ENCODE measurements at regions not wholly inside any gene's neighbourhood (a gene's known extent, or its start where the extent isn't known, plus 50 kb on each side); places are given as distances from the start of the nearest gene placed in this dataset.

DNA sequence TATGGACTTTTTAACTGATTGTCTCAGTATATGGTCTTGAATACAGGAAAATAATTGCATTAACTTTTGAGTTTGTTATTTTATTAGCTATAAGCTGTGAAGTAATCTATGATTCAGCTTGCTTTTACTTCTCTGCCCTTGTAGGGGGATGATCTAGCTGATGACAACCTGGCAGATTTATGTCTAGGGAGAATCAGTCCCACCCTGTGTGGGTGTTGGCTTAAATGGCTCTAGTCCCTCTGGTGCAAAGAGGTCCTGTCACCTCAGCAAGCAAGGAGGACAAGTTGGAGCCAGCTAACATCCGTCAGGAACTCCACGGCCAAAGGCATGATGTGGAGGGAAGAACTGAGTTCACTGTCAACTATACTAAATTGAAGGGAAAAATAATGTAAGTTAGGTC is 495.3 kb downstream of the BMP2 start:
- TF ChIP-seq, protein P1, sequence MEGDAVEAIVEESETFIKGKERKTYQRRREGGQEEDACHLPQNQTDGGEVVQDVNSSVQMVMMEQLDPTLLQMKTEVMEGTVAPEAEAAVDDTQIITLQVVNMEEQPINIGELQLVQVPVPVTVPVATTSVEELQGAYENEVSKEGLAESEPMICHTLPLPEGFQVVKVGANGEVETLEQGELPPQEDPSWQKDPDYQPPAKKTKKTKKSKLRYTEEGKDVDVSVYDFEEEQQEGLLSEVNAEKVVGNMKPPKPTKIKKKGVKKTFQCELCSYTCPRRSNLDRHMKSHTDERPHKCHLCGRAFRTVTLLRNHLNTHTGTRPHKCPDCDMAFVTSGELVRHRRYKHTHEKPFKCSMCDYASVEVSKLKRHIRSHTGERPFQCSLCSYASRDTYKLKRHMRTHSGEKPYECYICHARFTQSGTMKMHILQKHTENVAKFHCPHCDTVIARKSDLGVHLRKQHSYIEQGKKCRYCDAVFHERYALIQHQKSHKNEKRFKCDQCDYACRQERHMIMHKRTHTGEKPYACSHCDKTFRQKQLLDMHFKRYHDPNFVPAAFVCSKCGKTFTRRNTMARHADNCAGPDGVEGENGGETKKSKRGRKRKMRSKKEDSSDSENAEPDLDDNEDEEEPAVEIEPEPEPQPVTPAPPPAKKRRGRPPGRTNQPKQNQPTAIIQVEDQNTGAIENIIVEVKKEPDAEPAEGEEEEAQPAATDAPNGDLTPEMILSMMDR (conservative IDR thresholded peaks at IDR 0.05; ENCODE audit: low read depth in 2 of 2): no peak
- no peak for TF ChIP-seq STAT1 (IDR thresholded peaks at IDR 0.05; ENCODE audit: unreplicated experiment)
- no peak for TF ChIP-seq EZH2phosphoT487 (IDR thresholded peaks at IDR 0.05; ENCODE audit: unreplicated experiment)
- no peak for TF ChIP-seq EZH2 (IDR thresholded peaks at IDR 0.05; ENCODE audit: low read depth, unreplicated experiment)
- no peak for TF ChIP-seq CREB1 (CRISPR knock-in tag; IDR thresholded peaks at IDR 0.05; ENCODE audit: low read depth)
- no peak for TF ChIP-seq POLR2AphosphoS5 (IDR thresholded peaks at IDR 0.05; ENCODE audit: low read depth)
- TF ChIP-seq, protein P2, sequence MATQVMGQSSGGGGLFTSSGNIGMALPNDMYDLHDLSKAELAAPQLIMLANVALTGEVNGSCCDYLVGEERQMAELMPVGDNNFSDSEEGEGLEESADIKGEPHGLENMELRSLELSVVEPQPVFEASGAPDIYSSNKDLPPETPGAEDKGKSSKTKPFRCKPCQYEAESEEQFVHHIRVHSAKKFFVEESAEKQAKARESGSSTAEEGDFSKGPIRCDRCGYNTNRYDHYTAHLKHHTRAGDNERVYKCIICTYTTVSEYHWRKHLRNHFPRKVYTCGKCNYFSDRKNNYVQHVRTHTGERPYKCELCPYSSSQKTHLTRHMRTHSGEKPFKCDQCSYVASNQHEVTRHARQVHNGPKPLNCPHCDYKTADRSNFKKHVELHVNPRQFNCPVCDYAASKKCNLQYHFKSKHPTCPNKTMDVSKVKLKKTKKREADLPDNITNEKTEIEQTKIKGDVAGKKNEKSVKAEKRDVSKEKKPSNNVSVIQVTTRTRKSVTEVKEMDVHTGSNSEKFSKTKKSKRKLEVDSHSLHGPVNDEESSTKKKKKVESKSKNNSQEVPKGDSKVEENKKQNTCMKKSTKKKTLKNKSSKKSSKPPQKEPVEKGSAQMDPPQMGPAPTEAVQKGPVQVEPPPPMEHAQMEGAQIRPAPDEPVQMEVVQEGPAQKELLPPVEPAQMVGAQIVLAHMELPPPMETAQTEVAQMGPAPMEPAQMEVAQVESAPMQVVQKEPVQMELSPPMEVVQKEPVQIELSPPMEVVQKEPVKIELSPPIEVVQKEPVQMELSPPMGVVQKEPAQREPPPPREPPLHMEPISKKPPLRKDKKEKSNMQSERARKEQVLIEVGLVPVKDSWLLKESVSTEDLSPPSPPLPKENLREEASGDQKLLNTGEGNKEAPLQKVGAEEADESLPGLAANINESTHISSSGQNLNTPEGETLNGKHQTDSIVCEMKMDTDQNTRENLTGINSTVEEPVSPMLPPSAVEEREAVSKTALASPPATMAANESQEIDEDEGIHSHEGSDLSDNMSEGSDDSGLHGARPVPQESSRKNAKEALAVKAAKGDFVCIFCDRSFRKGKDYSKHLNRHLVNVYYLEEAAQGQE (IDR thresholded peaks at IDR 0.05; ENCODE audit: unreplicated experiment): no peak

Data from GM23338 (cell line).